ENCODE measurements at regions not wholly inside any gene's neighbourhood (a gene's known extent, or its start where the extent isn't known, plus 50 kb on each side); places are given as distances from the start of the nearest gene placed in this dataset.

DNA sequence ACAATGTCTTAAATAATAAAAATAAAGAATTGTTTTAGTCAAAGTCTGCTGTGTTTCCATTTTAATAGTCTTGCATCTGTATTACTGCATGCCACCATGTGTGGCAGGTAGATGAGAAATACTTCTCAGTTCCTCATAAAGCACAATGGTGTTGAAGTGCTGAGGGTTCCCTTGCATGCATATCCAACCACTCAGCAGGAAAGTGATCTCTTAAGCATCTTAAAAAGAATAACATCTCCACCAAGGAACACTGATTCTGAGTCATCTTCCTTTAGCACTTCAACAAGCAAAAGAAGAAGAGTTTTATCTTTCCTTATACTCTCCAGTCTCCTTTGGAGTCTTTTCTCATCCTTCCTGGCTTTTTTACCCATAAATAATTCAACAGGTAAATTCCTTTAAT, 602.0 kb downstream of the TBL1XR1 start:
- Mint-ChIP-seq H3K27me3 (ENCODE audit: unreplicated experiment) (no peaks in the 10 kb centered on the region), H3K4me3 (ENCODE audit: unreplicated experiment) (no peak overlapping the region), H3K36me3 (ENCODE audit: low read depth, unreplicated experiment) (no peaks in the 10 kb centered on the region), H3K27ac (ENCODE audit: unreplicated experiment) (no peak overlapping the region), H3K4me1 (ENCODE audit: unreplicated experiment) (no peaks in the 10 kb centered on the region), H3K9me3 (ENCODE audit: unreplicated experiment) (no peaks in the 10 kb centered on the region)
- DNase-seq (ENCODE audit: low spot score): no peak
- TF ChIP-seq, protein P1, sequence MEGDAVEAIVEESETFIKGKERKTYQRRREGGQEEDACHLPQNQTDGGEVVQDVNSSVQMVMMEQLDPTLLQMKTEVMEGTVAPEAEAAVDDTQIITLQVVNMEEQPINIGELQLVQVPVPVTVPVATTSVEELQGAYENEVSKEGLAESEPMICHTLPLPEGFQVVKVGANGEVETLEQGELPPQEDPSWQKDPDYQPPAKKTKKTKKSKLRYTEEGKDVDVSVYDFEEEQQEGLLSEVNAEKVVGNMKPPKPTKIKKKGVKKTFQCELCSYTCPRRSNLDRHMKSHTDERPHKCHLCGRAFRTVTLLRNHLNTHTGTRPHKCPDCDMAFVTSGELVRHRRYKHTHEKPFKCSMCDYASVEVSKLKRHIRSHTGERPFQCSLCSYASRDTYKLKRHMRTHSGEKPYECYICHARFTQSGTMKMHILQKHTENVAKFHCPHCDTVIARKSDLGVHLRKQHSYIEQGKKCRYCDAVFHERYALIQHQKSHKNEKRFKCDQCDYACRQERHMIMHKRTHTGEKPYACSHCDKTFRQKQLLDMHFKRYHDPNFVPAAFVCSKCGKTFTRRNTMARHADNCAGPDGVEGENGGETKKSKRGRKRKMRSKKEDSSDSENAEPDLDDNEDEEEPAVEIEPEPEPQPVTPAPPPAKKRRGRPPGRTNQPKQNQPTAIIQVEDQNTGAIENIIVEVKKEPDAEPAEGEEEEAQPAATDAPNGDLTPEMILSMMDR (IDR thresholded peaks at IDR 0.05; ENCODE audit: unreplicated experiment): no peak

DNA sequence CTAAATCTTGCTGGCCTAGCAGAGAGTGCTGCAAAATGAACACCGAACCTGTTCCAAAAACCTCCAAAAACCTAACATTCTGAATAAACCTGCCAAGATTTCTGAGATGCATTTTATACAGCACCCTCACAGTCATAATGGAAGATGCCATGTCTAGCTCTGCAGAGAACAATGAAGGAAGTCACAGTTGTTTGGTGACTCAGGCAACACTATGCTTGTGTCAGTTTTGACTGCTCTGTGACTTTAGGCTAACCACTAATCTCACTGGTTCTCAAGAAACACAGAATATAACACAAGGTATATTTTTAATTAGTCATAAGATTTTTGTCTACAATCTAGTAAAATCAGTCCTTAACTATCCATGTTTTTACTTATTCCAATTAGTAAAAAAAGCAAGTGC, 606.6 kb downstream of the TBL1XR1 start:
- Mint-ChIP-seq H3K36me3 (ENCODE audit: low read depth, unreplicated experiment) (no peaks in the 10 kb centered on the region), H3K27ac (ENCODE audit: unreplicated experiment) (no peak overlapping the region), H3K4me1 (ENCODE audit: unreplicated experiment) (no peaks in the 10 kb centered on the region), H3K9me3 (ENCODE audit: unreplicated experiment) (no peaks in the 10 kb centered on the region), H3K4me3 (ENCODE audit: unreplicated experiment) (no peak overlapping the region), H3K27me3 (ENCODE audit: unreplicated experiment) (no peaks in the 10 kb centered on the region)
- TF ChIP-seq, protein P1 (IDR thresholded peaks at IDR 0.05; ENCODE audit: unreplicated experiment): no peak
- DNase-seq (ENCODE audit: low spot score): no peak

DNA sequence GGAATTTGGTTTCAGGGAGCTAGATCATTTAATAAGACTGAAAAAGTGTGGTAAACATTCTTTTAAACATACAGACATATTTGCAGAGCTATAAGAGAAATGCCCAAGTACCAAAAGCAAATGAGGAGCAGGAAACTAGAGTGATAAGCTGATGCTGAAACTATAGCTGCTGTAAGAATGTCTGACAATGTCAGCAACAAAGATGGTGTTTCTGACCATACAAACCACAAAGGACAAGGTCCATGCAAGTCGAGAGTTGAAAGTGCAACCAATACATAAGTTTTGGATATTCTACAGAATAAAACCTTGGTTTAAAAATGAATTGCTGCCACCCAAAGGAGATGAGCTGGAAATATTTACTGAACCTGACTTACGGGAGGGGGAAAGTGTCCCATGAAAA, 610.2 kb downstream of the TBL1XR1 start:
- Mint-ChIP-seq H3K27me3 (ENCODE audit: unreplicated experiment) (no peaks in the 10 kb centered on the region), H3K4me1 (ENCODE audit: unreplicated experiment) (no peaks in the 10 kb centered on the region), H3K4me3 (ENCODE audit: unreplicated experiment) (no peak overlapping the region), H3K9me3 (ENCODE audit: unreplicated experiment) (no peaks in the 10 kb centered on the region), H3K36me3 (ENCODE audit: low read depth, unreplicated experiment) (no peaks in the 10 kb centered on the region), H3K27ac (ENCODE audit: unreplicated experiment) (no peak overlapping the region)
- TF ChIP-seq, protein P1 (IDR thresholded peaks at IDR 0.05; ENCODE audit: unreplicated experiment): no peak
- no peak for DNase-seq (ENCODE audit: low spot score)

DNA sequence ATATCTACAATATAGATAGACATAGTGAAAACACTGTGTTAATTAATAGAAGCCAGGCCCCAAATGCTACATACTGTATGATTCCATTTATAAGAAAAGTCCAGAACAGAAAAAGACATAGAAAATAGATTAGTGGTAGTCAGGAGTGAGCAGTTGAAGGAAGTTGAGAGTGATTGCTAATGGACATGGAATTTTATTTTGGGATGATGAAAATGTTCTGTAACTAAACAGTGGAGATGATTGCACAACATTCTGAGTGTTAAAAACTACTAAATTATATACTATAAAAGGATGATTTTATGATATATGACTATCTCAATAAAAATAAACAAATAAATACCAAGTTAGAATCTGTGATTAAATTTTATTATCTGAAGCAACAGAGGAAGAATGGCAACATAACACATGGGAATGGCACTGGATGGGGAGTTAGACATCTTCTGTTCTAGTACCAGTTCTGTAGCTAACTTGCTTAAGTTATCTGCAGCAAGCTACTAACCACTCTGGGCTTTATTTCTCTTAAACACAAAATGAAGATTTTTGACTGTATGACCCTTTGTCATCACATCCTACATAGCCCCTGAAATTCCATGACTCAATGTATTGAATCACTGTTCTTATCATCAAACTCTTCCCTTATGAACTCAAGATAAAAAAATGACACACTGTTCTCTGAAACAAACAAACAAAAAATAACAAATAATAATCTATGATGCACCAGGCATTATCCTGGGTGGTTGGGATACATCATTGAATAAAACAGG, 612.7 kb downstream of the TBL1XR1 start:
- no peaks in the 10 kb centered on the region for H3K36me3 Mint-ChIP-seq (ENCODE audit: low read depth, unreplicated experiment)
- no peaks in the 10 kb centered on the region for H3K4me1 Mint-ChIP-seq (ENCODE audit: unreplicated experiment)
- H3K27ac Mint-ChIP-seq (ENCODE audit: unreplicated experiment): no peak overlapping the region
- no peak overlapping the region for H3K4me3 Mint-ChIP-seq (ENCODE audit: unreplicated experiment)
- H3K9me3 Mint-ChIP-seq (ENCODE audit: unreplicated experiment): no peaks in the 10 kb centered on the region
- H3K27me3 Mint-ChIP-seq (ENCODE audit: unreplicated experiment): no peaks in the 10 kb centered on the region
- no peak for DNase-seq (ENCODE audit: low spot score)
- TF ChIP-seq, protein P1 (IDR thresholded peaks at IDR 0.05; ENCODE audit: unreplicated experiment): no peak

DNA sequence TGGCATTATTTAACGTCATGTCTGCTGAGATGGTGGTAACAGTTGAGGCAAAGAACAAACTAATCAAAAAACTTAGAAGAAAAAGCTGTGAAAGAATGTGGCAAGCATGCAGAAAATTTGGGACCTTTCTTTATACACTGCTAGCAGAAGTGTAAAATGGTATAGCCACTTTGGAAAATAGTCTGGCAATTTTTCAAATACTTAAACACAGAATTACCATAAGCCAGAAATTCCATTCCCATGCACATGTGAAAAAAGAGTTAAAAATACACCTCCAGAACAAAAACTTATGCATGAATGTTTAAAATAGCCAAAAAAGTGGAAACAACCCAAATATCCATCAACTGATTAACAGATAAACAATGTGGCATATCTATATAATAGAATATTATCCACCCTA, 613.3 kb downstream of the TBL1XR1 start:
- Mint-ChIP-seq H3K9me3 (ENCODE audit: unreplicated experiment) (no peaks in the 10 kb centered on the region), H3K27ac (ENCODE audit: unreplicated experiment) (no peak overlapping the region), H3K36me3 (ENCODE audit: low read depth, unreplicated experiment) (no peaks in the 10 kb centered on the region), H3K4me1 (ENCODE audit: unreplicated experiment) (no peaks in the 10 kb centered on the region), H3K27me3 (ENCODE audit: unreplicated experiment) (no peaks in the 10 kb centered on the region), H3K4me3 (ENCODE audit: unreplicated experiment) (no peak overlapping the region)
- TF ChIP-seq, protein P1 (IDR thresholded peaks at IDR 0.05; ENCODE audit: unreplicated experiment): no peak
- DNase-seq (ENCODE audit: low spot score): no peak

Data from endothelial cell (in vitro differentiated cells).